ENCODE measurements at regions not wholly inside any gene's neighbourhood (a gene's known extent, or its start where the extent isn't known, plus 50 kb on each side); places are given as distances from the start of the nearest gene placed in this dataset.
"Not testable (repeated sequence)": the region's sequence is repeated elsewhere in the genome, so short reads cannot be mapped to it uniquely, and the experiment has no call there.

DNA sequence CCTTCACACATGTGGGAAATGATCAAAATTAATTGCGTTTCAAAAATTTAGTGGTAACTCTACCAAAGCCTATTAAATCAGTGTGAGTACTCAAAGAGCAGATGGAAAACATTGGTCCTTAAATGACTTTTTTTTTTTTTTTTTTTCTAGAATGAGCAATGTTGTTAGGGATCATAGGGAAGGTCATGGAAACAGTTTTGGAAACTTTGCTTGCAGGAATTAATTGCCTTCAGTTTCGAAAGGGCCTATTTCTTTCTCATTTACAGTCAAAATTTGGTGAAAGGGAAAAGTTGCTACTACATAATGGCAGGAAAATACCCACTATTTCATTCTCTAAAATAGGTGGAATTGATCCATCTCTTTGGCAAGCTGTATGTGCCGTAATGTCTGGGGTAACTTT lies 160.9 kb downstream of the RTL9 start:
- no peak for DNase-seq

DNA sequence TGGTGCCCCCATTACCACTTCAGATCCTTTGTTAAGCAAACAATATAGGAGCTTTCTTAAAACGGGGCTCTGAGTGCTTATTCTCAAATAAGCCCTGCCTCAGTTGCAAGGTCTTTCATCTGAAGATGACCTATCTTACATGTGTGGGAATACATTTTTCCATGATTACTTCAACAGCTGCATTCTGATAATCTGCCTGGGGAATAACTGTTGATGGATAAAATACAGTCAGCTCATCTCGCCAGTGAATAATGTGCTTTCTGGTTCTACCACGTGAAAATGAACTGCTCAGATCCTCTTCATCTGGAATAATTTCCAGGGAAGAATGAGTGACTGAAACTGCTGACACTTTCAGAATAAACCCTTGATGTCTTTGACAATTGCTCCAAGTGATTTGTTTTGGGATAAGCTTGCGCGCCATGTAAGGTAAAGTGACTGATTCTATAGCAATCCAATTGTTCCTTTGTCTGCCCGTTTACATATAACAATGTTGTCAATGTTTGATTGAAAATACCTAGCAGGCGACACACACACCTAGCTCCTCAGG lies 161.3 kb downstream of the RTL9 start:
- DNase-seq = no peak

DNA sequence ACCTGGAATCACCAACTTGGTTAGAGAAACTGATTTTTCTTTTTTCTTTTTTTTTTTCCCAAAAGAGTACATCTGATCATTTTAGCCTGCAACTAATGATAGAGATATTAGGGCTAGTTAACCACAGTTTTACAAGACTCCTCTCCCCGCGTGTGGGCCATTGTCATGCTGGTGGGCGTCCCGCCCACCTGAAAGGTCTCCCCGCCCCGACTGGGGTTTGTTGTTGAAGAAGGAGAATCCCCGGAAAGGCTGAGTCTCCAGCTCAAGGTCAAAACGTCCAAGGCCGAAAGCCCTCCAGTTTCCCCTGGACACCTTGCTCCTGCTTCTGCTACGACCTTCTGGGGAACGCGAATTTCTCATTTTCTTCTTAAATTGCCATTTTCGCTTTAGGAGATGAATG lies 162.0 kb downstream of the RTL9 start:
- DNase-seq = not testable (repeated sequence)

DNA sequence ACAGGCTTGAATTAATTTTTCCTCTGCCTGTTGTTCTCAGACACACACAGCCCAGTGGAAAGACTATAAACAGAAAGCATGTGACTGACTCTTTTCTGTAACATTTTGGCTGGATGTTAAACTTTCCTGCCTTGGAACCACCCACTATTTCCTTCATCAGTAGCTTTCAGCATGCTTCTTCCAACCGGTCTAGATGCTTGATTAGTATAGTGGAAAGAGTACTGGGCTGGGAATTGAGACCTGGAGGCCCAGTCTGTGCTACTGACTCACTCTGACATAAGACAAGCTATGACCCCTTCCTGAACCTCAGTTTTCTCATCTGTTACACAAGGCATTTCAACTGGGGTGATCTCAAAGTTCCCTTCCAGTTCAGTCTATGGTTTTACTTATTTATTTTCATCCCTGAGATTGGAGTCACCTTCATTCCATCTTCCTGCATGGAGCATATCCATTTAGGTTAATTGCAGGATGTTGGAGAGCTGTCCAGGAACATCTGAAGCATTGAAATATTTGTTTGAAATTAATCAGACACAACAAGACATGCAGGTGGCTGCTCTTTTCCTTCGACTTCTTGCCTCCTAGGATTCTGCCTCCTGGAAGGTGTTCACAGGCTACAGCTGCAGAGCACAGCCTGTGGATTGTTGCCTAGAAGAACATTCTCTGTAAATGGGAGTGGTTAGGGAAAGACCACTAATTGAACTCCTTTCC lies 173.4 kb downstream of the RTL9 start:
- no peak for DNase-seq

DNA sequence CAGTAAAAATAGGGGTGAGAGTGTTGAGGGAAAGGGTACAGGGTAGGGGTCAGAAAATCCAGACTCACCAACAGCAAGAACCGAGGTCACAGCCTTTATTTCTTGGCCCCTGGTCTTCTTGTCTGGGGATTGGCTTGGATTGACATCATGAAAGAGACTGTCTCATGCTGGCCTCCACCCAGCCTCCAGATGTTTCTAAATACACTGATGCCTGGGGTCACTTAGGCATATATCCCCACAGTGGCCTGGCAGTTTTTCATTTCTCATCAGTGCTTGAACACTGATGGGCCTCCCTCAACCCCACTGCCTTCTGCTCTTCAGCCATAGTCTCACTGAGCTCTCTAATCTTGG lies 173.9 kb downstream of the RTL9 start:
- no peak for DNase-seq

DNA sequence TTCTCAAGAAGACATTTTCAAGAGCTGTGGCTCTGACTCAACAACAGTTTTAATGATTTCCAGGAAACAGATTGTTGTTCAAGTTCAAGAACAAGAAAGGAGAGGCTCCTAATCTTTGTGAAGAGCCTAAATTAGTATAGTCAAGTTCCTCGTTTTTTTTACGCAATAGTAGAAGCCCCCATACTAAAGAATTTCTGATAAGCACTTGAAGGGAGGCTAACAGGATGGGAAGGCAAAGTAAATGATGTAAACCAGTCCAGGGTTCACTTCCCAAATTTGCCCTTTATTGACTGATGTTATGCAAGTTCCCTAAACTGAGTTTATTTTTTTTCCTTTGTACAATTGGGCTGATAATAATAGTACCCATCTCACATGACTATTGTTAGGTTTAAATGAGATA lies 178.2 kb downstream of the RTL9 start:
- no peak for DNase-seq

DNA sequence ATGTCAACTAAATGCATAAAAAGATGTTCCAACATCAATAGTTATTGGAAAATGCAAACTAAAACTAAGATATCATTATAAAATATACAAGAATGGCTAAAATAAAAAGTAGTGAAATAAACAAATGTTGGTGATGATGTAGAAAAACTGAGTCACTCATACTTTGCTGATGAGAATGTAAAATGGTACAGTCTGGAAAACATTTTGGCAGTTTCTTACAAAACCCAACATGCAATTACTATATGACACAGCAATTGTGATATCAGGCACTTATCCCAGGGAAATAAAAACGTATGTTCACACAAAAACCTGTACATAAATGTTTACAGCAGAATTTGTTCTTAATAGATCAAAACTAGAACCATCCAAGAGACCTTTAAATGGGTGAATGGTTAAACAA lies 182.6 kb downstream of the RTL9 start:
- peak; percentile 11 for DNase-seq

DNA sequence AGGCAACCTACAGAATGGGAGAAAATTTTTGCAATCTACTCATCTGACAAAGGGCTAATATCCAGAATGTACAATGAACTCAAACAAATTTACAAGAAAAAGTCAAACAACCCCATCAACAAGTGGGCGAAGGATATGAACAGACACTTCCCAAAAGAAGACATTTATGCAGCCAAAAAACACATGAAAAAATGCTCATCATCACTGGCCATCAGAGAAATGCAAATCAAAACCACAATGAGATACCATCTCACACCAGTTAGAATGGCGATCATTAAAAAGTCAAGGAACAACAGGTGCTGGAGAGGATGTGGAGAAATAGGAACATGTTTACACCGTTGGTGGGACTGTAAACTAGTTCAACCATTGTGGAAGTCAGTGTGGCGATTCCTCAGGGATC lies 192.2 kb downstream of the RTL9 start:
- DNase-seq = not testable (repeated sequence)

DNA sequence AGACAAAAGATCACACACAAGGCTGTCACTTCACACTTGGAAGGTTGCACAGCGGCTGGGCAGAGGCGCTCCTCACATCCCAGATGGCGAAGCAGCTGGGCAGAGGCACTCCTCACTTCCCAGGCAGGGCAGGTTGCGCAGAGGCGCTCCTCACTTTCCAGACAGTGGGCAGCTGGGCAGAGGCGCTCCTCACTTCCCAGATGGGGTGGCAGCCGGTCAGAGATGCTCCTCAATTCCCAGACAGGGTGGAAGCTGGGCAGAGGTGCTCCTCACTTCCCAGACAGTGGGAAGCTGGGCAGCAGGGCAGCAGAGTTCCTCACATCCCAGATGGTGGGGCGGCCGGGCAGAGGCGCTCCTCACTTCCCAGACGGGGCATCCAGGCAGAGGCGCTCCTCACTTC lies 199.2 kb downstream of the RTL9 start:
- DNase-seq = no peak

DNA sequence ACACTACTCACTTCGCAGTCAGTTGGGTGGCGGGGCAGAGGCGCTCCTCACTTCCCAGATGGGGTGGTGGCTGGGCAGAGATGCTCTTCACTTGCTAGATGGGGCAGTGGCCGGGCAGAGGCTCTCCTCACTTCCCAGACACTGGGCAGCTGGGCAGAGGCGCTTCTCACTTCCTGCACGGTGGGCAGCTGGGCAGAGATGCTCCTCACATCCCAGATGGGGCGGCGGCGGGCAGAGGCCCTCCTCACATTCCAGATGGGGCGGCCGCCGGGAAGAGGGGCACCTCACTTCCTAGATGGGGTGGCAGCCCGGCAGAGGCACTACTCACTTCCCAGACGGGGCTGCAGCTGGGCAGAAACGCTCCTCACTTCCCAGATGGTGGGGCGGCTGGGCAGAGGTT lies 199.8 kb downstream of the RTL9 start:
- no peak for DNase-seq

DNA sequence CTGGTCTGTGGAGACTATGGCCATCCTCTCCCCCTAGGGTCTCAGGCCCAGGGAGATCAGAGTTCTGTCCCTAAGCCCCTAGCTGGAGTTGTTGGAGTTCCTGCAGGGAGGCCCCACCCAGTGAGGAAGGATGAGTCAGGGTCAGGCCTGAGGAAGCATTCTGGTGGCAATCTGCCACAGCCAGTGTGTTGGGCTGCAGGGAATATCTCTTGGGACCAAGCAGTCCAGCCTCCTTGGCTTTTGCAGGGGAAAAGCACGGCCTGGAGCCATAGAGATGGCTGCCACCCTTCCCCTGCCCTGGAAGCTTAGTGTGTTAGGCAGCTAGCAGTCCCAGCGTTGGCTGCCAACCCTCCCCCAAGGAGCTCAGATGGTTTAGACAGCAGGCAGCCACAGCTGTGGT lies 202.4 kb downstream of the RTL9 start:
- peak; percentile 89 for DNase-seq

DNA sequence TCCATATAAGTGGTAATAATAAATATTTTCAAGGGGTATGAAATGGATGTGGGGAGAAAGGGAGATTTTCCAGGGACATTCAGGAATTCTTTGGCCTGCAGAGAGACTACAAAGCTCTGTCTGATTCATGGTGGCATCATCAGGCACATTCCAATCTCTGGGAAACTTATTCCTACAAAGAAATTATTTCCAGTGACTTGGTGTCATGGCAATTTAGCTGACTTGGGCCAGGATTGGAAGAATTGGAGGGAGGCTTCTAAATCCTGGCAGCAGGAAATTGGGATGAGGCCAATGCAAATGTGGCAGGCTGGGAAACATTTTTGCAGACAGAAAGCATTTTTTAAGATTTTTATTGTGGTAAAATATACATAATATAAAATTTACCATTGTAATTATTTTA lies 204.6 kb downstream of the RTL9 start:
- DNase-seq = peak; percentile 86

DNA sequence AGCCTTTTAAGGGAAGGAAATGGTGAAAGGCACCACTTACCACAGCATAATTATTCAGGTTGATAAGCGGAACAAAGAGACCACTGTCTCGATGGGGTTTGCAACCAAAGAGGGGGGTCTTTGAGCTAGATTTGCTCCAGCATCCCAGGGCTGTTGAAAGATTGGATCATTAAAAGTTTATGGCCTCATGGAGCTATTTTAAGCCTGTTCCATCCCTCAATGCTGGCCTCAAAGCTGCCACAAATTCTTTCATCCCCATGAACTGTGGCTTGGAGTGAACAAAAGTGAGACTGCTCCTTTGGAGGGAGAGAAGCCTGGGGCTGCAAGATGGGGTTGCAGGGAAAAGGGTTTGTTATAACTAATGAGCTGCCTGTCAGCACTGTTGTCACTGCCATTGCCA lies 209.8 kb downstream of the RTL9 start:
- DNase-seq = peak; percentile 3

DNA sequence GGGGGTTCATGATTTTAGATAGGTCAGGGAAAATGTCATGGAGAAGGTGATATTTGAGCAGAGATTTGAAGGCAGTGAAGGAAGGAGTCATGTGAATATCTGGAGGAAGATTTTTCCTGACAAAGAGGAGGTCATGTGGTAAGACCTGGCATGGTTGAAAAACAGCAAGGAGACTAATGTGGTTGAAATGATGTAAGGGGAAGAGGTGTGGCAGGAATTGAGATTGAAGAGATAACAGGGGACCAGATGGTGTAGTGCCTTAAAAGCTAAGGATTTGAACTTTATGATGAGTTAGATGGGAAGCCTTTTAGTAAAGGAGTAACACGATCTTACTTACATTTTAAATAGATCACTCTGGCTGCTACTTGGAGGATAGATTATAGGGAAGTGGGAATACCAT lies 210.9 kb downstream of the RTL9 start:
- DNase-seq = no peak

DNA sequence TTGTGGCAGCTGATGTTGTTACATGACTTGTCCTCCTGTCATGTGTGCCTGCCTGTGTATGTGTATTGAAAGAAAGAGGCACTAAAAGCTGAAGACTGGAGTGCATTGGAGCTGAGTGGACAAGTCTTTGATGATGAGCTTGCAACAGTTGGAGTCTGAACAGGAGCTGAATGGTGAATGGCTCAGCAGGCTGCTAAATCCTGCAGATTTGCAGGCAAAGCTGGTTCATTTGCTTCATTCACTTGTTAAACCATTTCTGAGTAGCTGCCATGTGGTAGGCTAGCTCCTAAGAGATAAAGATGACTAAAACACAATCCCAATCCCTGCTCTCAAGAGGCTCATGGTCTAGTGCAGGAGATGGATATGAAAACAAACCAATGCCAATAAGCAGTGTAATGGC lies 217.3 kb downstream of the CHRDL1 start:
- DNase-seq = no peak

DNA sequence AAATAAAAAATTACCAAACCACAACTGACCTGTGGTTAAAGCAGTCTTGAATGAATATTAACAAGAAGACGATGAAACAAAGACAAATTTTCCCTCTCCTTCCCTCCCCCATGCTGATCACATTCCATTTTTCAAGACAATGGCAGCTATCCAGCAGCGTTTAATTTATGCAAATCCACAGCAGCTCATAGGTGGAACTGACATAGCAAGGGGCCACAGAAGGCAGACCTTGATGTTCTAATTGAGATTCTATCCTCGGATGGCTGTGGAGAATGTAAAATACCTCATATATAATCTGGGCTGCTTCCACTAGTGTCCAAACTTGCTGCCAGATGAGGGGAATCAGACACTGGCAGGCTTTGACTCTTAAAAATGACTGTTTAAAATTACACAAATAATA lies 211.5 kb downstream of the CHRDL1 start:
- DNase-seq = no peak

DNA sequence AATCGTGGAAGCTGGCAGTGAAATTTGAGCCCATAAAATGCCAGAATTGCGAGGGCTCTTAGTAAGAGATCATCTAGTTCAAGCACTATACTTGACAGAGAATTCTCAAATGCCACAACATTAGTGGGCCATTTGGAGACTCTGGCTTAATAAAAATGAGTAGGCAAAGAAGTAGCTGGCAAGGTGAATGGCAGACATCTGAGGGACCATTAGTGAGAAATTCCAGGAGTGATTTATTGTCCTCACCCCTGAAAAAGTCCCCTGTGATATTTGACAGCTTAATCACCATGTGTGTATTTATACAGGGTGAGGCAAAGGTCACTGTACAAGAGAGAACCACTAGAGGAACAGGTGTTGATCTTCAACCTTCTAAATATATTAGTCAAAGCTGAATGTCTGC lies 207.5 kb downstream of the CHRDL1 start:
- DNase-seq = no peak

DNA sequence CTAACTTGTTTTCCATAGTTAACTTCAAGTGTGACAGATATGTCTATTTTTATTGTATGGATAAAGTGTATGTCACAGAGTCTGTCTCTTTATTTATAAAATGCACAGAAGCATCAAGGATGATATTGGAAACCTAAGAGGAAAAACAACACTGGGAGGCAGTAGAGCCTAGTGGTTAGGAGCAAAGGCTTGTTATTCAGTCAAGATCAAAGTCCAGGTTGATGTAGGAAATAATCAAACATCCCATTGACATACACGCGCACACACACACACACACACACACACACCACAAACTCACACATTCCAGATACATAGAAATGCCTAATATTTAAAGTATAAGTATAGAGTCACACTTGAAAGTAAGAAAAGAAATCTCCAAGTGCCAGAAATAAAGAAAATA lies 206.8 kb downstream of the CHRDL1 start:
- DNase-seq = no peak

DNA sequence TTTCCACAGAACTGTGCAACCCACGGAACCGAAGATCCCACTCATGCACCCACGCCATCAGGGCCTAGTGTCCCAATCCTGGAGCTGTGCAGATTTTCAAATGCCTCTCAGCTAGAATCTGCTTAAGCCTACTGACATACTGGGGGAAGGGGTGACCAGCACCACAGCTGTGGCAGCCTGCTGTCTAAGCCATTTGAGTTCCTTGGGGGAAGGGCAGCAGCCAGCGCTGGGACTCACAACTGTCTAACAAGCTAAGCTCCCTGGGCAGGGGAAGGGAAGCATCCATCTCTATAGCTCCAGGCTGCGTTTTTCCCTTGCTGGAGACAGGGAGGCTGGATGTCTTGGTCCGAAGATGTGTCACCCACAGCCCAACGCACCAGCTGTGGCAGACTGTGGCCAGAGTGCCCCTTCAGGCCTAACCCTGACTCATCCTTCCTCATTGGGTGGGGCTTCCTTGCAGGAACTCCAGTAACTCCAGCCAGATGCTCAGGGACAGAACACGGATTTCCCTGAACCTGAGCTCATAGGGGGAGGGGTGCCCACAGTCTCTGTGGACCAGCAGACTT lies 194.8 kb downstream of the CHRDL1 start:
- no peak for DNase-seq

DNA sequence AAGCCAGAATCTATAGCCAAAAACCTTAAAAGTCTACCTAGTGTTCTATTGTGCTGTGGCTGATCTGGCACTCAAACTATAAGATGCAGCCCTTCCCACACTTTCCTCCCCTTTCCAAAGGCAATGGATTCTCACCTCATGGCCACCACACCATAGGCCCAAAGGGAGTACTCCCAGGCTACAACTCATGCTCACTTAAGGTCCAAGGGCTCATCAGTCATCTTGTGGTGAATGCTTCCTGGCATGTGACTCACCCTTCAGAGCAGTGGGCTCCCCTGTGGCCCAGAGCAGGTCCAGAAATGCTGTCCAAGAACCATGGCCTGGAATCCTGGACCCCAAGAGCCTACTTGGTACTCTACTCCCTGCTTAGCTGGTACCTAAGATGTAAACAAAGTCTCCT lies 181.0 kb downstream of the CHRDL1 start:
- no peak for DNase-seq
